HL-60 (cell line): ENCODE measurements at regions not wholly inside any gene's neighbourhood (a gene's known extent, or its start where the extent isn't known, plus 50 kb on each side); places are given as distances from the start of the nearest gene placed in this dataset.

Source experiments
- CTCF ChIP-seq: IDR thresholded peaks from one replicate; pipeline ENCODE4 v1.5.1; 2011; ENCODE audit warnings: low read length, control low read depth, inconsistent platforms; ENCODE audit not compliant: insufficient read depth
- REST ChIP-seq: IDR thresholded peaks from 2 replicates; pipeline ENCODE4 v1.6.1; 2012; ENCODE audit warnings: low read depth; ENCODE audit not compliant: insufficient replicate concordance

- TF ChIP-seq CTCF, result no peak
- no peak for TF ChIP-seq REST
Measured at GRCh38 chr17:53012364-53012763, 810.4 kb upstream of the KIF2B start.
